WTC11 (cell line): ENCODE measurements at regions not wholly inside any gene's neighbourhood (a gene's known extent, or its start where the extent isn't known, plus 50 kb on each side); places are given as distances from the start of the nearest gene placed in this dataset.

ENCODE experiments used
- ATAC-seq: fragments of 200-7000 bp; cut with Tn5 transposase; 2 replicates; pipeline ENCODE4 v1.10.0; 2021; ENCODE audit warnings: mild to moderate bottlenecking, moderate library complexity
- CTCF ChIA-PET: fragments of 300-600 bp; sonication (Branson Sonifier 250); formaldehyde crosslinking; loops from one replicate; lab custom pipeline; 2021; ENCODE audit warnings: antibody characterized with exemption; lab: Charles Lee
- POLR2A ChIA-PET: fragments of 350-600 bp; sonication (Branson Sonifier 250); formaldehyde crosslinking; loops from one replicate; lab custom pipeline; 2021; ENCODE audit warnings: antibody characterized with exemption; lab: Charles Lee
- DNase-seq: peaks from one replicate; pipeline ENCODE4 v3.0.0; 2021; ENCODE audit warnings: low spot score
- H3K27ac Mint-ChIP-seq: 2 replicates; pipeline ENCODE4 v1.8.0; 2021; ENCODE audit warnings: mixed read lengths
- H3K27me3 Mint-ChIP-seq: 2 replicates; pipeline ENCODE4 v1.8.0; 2021; ENCODE audit warnings: low read depth, mild to moderate bottlenecking, moderate library complexity, mixed read lengths
- H3K36me3 Mint-ChIP-seq: 2 replicates; pipeline ENCODE4 v1.8.0; 2021; ENCODE audit warnings: mixed read lengths
- H3K4me1 Mint-ChIP-seq: 2 replicates; pipeline ENCODE4 v1.8.0; 2022; ENCODE audit warnings: mixed read lengths
- H3K4me3 Mint-ChIP-seq: 2 replicates; pipeline ENCODE4 v1.8.0; 2021; ENCODE audit warnings: mild to moderate bottlenecking, moderate library complexity, mixed read lengths
- H3K9me3 Mint-ChIP-seq: 2 replicates; pipeline ENCODE4 v1.8.0; 2021; ENCODE audit warnings: mixed read lengths
- ATF1 ChIP-seq: sonication (generic); formaldehyde crosslinking; IDR thresholded peaks from 2 replicates; pipeline ENCODE4 v1.8.1; 2023; ENCODE audit warnings: mild to moderate bottlenecking, moderate library complexity, missing genetic modification reagents
- ATF6 ChIP-seq: sonication (generic); formaldehyde crosslinking; IDR thresholded peaks from 2 replicates; pipeline ENCODE4 v1.8.1; 2023; ENCODE audit warnings: mild to moderate bottlenecking, missing genetic modification reagents
- CREB1 ChIP-seq: sonication (generic); formaldehyde crosslinking; IDR thresholded peaks from 2 replicates; pipeline ENCODE4 v1.8.0; 2023; ENCODE audit warnings: mild to moderate bottlenecking, missing genetic modification reagents
- CREM ChIP-seq: sonication (generic); formaldehyde crosslinking; IDR thresholded peaks from 2 replicates; pipeline ENCODE4 v1.8.1; 2022; ENCODE audit warnings: mild to moderate bottlenecking, missing genetic modification reagents, moderate library complexity
- CTCF ChIP-seq: fragments of 200-600 bp; IDR thresholded peaks from 2 replicates; pipeline ENCODE4 v1.8.0; 2022; ENCODE audit warnings: antibody characterized with exemption
- FOXK1 ChIP-seq: sonication (generic); formaldehyde crosslinking; IDR thresholded peaks from 2 replicates; pipeline ENCODE4 v1.8.0; 2022; ENCODE audit warnings: mild to moderate bottlenecking, moderate library complexity, missing genetic modification reagents
- FOXP4 ChIP-seq: sonication (generic); formaldehyde crosslinking; IDR thresholded peaks from 2 replicates; pipeline ENCODE4 v1.8.0; 2022; ENCODE audit warnings: mild to moderate bottlenecking, missing genetic modification reagents
- GRHL2 ChIP-seq: fragments of 250-450 bp; sonication (Bioruptor Pico); IDR thresholded peaks from 2 replicates; pipeline ENCODE4 v1.8.0; 2022; ENCODE audit warnings: mild to moderate bottlenecking, moderate library complexity; ENCODE audit not compliant: insufficient replicate concordance, severe bottlenecking
- GTF2I ChIP-seq: fragments of 250-450 bp; sonication (Bioruptor Pico); conservative IDR thresholded peaks from 2 replicates; pipeline ENCODE4 v1.4.0; 2021; ENCODE audit warnings: mild to moderate bottlenecking
- KAT7 ChIP-seq: sonication (generic); formaldehyde crosslinking; IDR thresholded peaks from 2 replicates; pipeline ENCODE4 v1.8.1; 2023; ENCODE audit warnings: missing genetic modification reagents, mild to moderate bottlenecking, borderline replicate concordance
- MYBL2 ChIP-seq: sonication (generic); formaldehyde crosslinking; IDR thresholded peaks from 2 replicates; pipeline ENCODE4 v1.8.1; 2023; ENCODE audit warnings: mild to moderate bottlenecking, moderate library complexity, missing genetic modification reagents
- NFE2L1 ChIP-seq: sonication (generic); formaldehyde crosslinking; IDR thresholded peaks from 2 replicates; pipeline ENCODE4 v1.8.1; 2023; ENCODE audit warnings: missing genetic modification reagents
- OVOL2 ChIP-seq: fragments of 250-450 bp; sonication (Bioruptor Pico); IDR thresholded peaks from 2 replicates; pipeline ENCODE4 v1.9.0; 2021; ENCODE audit warnings: mild to moderate bottlenecking, borderline replicate concordance
- PRDM15 ChIP-seq: sonication (generic); formaldehyde crosslinking; IDR thresholded peaks from 2 replicates; pipeline ENCODE4 v1.8.0; 2022; ENCODE audit warnings: missing genetic modification reagents
- PREB ChIP-seq: sonication (generic); formaldehyde crosslinking; IDR thresholded peaks from 2 replicates; pipeline ENCODE4 v1.8.1; 2022; ENCODE audit warnings: mild to moderate bottlenecking, missing genetic modification reagents, moderate library complexity, borderline replicate concordance
- TEAD1 ChIP-seq: sonication (generic); formaldehyde crosslinking; IDR thresholded peaks from 2 replicates; pipeline ENCODE4 v1.8.0; 2022; ENCODE audit warnings: mild to moderate bottlenecking, missing genetic modification reagents
- TEAD4 ChIP-seq: sonication (generic); formaldehyde crosslinking; IDR thresholded peaks from 2 replicates; pipeline ENCODE4 v1.8.0; 2022; ENCODE audit warnings: mild to moderate bottlenecking, missing genetic modification reagents
- TP53 ChIP-seq: sonication (generic); formaldehyde crosslinking; IDR thresholded peaks from 2 replicates; pipeline ENCODE4 v1.8.1; 2023; ENCODE audit warnings: mild to moderate bottlenecking, missing genetic modification reagents
- ZMAT4 ChIP-seq: fragments of 250-450 bp; sonication (Bioruptor Pico); IDR thresholded peaks from 2 replicates; pipeline ENCODE4 v1.9.0; 2021; ENCODE audit warnings: mild to moderate bottlenecking

GRCh38 chr6:137570393-137570792, 76.2 kb upstream of the OLIG3 start (continued):
- no peak for TF ChIP-seq FOXK1
- TF ChIP-seq TEAD4 (CRISPR knock-in tag), result no peak
- no peak for TF ChIP-seq CREM (CRISPR knock-in tag)

GRCh38 chr6:137571854-137572253, 77.7 kb upstream of the OLIG3 start:
- Mint-ChIP-seq H3K36me3 (no peaks in the 10 kb centered on the region), H3K27me3 (no peaks in the 10 kb centered on the region; the same call in 1 of the 2 replicates), H3K4me1 (peaks cover 23% of the 10 kb centered on the region), H3K9me3 (no peaks in the 10 kb centered on the region), H3K27ac (no peak overlapping the region), H3K4me3 (no peak overlapping the region)
- DNase-seq (peak; percentile 73), ATAC-seq (peak; percentile 62; the same call in 1 of the 2 replicates)
- ChIA-PET POLR2A (no interaction called here), CTCF (interaction anchor here (0.8 kb wide), 1 partner anchor 9 kb away, joined by 4 read pairs; no protein-coding TSS in a partner anchor)
- TF ChIP-seq MYBL2 (CRISPR knock-in tag) (no peak), CTCF (peak; percentile 68), TP53 (no peak)

GRCh38 chr6:137573739-137574138, 79.5 kb upstream of the OLIG3 start:
- no peak overlapping the region for H3K4me3 Mint-ChIP-seq
- no peaks in the 10 kb centered on the region for H3K36me3 Mint-ChIP-seq
- ATAC-seq, result peak; percentile 83
- POLR2A ChIA-PET, result no interaction called here
- no peak for TF ChIP-seq TEAD1 (CRISPR knock-in tag)
- TF ChIP-seq ZMAT4 (CRISPR knock-in tag), result no peak
- H3K27ac Mint-ChIP-seq, result no peak overlapping the region
- CTCF ChIA-PET, result interaction anchor here (0.9 to 3.4 kb wide), 2 partner anchors 13 to 15 kb away, joined by 4 to 14 read pairs; no protein-coding TSS in a partner anchor
- H3K27me3 Mint-ChIP-seq, result no peaks in the 10 kb centered on the region; the same call in 1 of the 2 replicates
- no peaks in the 10 kb centered on the region for H3K9me3 Mint-ChIP-seq
- DNase-seq, result no peak
- peaks cover 12% of the 10 kb centered on the region for H3K4me1 Mint-ChIP-seq

- ATAC-seq, result no peak
- no peak for DNase-seq
- H3K4me3 Mint-ChIP-seq, result no peak overlapping the region
- no peak overlapping the region for H3K27ac Mint-ChIP-seq
- ChIA-PET POLR2A (no interaction called here), CTCF (interaction anchor here (1.5 to 2.0 kb wide), 2 partner anchors 9 to 10 kb away, joined by 3 to 17 read pairs; no protein-coding TSS in a partner anchor)
- H3K4me1 Mint-ChIP-seq, result peaks cover 20% of the 10 kb centered on the region
- no peaks in the 10 kb centered on the region; the same call in 1 of the 2 replicates for H3K27me3 Mint-ChIP-seq
- no peaks in the 10 kb centered on the region for H3K9me3 Mint-ChIP-seq
- no peaks in the 10 kb centered on the region for H3K36me3 Mint-ChIP-seq
- TF ChIP-seq PREB (CRISPR knock-in tag) (no peak), ZMAT4 (CRISPR knock-in tag) (no peak), ATF6 (CRISPR knock-in tag) (no peak), GTF2I (CRISPR knock-in tag) (no peak), OVOL2 (CRISPR knock-in tag) (no peak), TEAD1 (CRISPR knock-in tag) (no peak), PRDM15 (CRISPR knock-in tag) (no peak), FOXP4 (CRISPR knock-in tag) (no peak), KAT7 (CRISPR knock-in tag) (no peak), CREB1 (no peak), MYBL2 (CRISPR knock-in tag) (no peak), ATF1 (CRISPR knock-in tag) (no peak), GRHL2 (CRISPR knock-in tag) (no peak), NFE2L1 (no peak)
These were observed 85.4 kb upstream of the OLIG3 start for GRCh38 chr6:137579612-137580011.
